ENCODE measurements at regions not wholly inside any gene's neighbourhood (a gene's known extent, or its start where the extent isn't known, plus 50 kb on each side); places are given as distances from the start of the nearest gene placed in this dataset.
"Not testable (repeated sequence)": the region's sequence is repeated elsewhere in the genome, so short reads cannot be mapped to it uniquely, and the experiment has no call there.

GRCh38 chr2:111482987-111483679 is 362.4 kb downstream of the BCL2L11 start:
- not testable (repeated sequence) for H3K36me3 Mint-ChIP-seq (ENCODE audit: insufficient read depth); H3K9me3 Mint-ChIP-seq; H3K4me3 Mint-ChIP-seq; H3K27me3 Mint-ChIP-seq (ENCODE audit: low read depth)
- peaks cover 32% of the 10 kb centered on the region for H3K4me1 Mint-ChIP-seq (ENCODE audit: low read depth)
- ATAC-seq: peak; percentile 82 to 83
- peak; percentile 27 for DNase-seq

GRCh38 chr2:111484097-111484496 is 363.4 kb downstream of the BCL2L11 start:
- H3K9me3 Mint-ChIP-seq; H3K36me3 Mint-ChIP-seq (ENCODE audit: insufficient read depth); H3K4me3 Mint-ChIP-seq; DNase-seq; ATAC-seq; H3K27me3 Mint-ChIP-seq (ENCODE audit: low read depth): not testable (repeated sequence)
- peaks cover 31% of the 10 kb centered on the region for H3K4me1 Mint-ChIP-seq (ENCODE audit: low read depth)

- peaks cover 21% of the 10 kb centered on the region for H3K4me1 Mint-ChIP-seq (ENCODE audit: low read depth)
- H3K36me3 Mint-ChIP-seq (ENCODE audit: insufficient read depth); H3K4me3 Mint-ChIP-seq; H3K9me3 Mint-ChIP-seq; H3K27me3 Mint-ChIP-seq (ENCODE audit: low read depth); DNase-seq; ATAC-seq: not testable (repeated sequence)
These were observed 365.2 kb downstream of the BCL2L11 start for GRCh38 chr2:111485895-111486294.

- not testable (repeated sequence) for DNase-seq; H3K9me3 Mint-ChIP-seq; H3K27me3 Mint-ChIP-seq (ENCODE audit: low read depth); H3K4me3 Mint-ChIP-seq; ATAC-seq; H3K36me3 Mint-ChIP-seq (ENCODE audit: insufficient read depth)
- peaks cover 17% of the 10 kb centered on the region for H3K4me1 Mint-ChIP-seq (ENCODE audit: low read depth)
These were observed 367.7 kb downstream of the BCL2L11 start for GRCh38 chr2:111488451-111488850.

- not testable (repeated sequence) for DNase-seq; H3K9me3 Mint-ChIP-seq; H3K4me3 Mint-ChIP-seq; ATAC-seq; H3K27me3 Mint-ChIP-seq (ENCODE audit: low read depth); H3K36me3 Mint-ChIP-seq (ENCODE audit: insufficient read depth)
- peaks cover 19% of the 10 kb centered on the region for H3K4me1 Mint-ChIP-seq (ENCODE audit: low read depth)
These were observed 368.7 kb downstream of the BCL2L11 start for GRCh38 chr2:111489460-111489859.

- H3K36me3 Mint-ChIP-seq (ENCODE audit: insufficient read depth); H3K9me3 Mint-ChIP-seq; H3K27me3 Mint-ChIP-seq (ENCODE audit: low read depth); DNase-seq: not testable (repeated sequence)
- peak; percentile 32 to 39 for ATAC-seq
- H3K4me3 Mint-ChIP-seq: peak overlapping the region; percentile 82
- peaks cover 20% of the 10 kb centered on the region for H3K4me1 Mint-ChIP-seq (ENCODE audit: low read depth)
These were observed 370.5 kb downstream of the BCL2L11 start for GRCh38 chr2:111491181-111491580.

- H3K9me3 Mint-ChIP-seq; DNase-seq; H3K36me3 Mint-ChIP-seq (ENCODE audit: insufficient read depth); H3K27me3 Mint-ChIP-seq (ENCODE audit: low read depth): not testable (repeated sequence)
- Mint-ChIP-seq H3K4me3 (peak overlapping the region; percentile 82), H3K4me1 (ENCODE audit: low read depth) (peaks cover 20% of the 10 kb centered on the region)
- ATAC-seq: peak in 1 of 2 donors; percentile 0
These were observed 370.9 kb downstream of the BCL2L11 start for GRCh38 chr2:111491614-111492013.

GRCh38 chr2:111492995-111493719 is 372.4 kb downstream of the BCL2L11 start:
- not testable (repeated sequence) for DNase-seq; H3K27me3 Mint-ChIP-seq (ENCODE audit: low read depth); H3K9me3 Mint-ChIP-seq; H3K36me3 Mint-ChIP-seq (ENCODE audit: insufficient read depth)
- ATAC-seq: peak; percentile 11 to 26
- Mint-ChIP-seq H3K4me1 (ENCODE audit: low read depth) (peaks cover 23% of the 10 kb centered on the region), H3K4me3 (peak overlapping the region; percentile 86)

- not testable (repeated sequence) for H3K27me3 Mint-ChIP-seq (ENCODE audit: low read depth); H3K36me3 Mint-ChIP-seq (ENCODE audit: insufficient read depth); H3K9me3 Mint-ChIP-seq; DNase-seq
- H3K4me1 Mint-ChIP-seq (ENCODE audit: low read depth): peaks cover 19% of the 10 kb centered on the region
- peak; percentile 77 to 79 for ATAC-seq
- H3K4me3 Mint-ChIP-seq: peak overlapping the region; percentile 86
These were observed 373.0 kb downstream of the BCL2L11 start for GRCh38 chr2:111493720-111494078.

GRCh38 chr2:111494288-111494980 is 373.7 kb downstream of the BCL2L11 start:
- not testable (repeated sequence) for H3K36me3 Mint-ChIP-seq (ENCODE audit: insufficient read depth); H3K27me3 Mint-ChIP-seq (ENCODE audit: low read depth); H3K9me3 Mint-ChIP-seq; DNase-seq
- Mint-ChIP-seq H3K4me1 (ENCODE audit: low read depth) (peaks cover 19% of the 10 kb centered on the region), H3K4me3 (peak overlapping the region; percentile 73)
- peak; percentile 15 to 38 for ATAC-seq

GRCh38 chr2:111494981-111495315 is 374.2 kb downstream of the BCL2L11 start:
- H3K4me1 Mint-ChIP-seq (ENCODE audit: low read depth): peaks cover 19% of the 10 kb centered on the region
- H3K4me3 Mint-ChIP-seq: peak overlapping the region; percentile 73
- not testable (repeated sequence) for DNase-seq; H3K27me3 Mint-ChIP-seq (ENCODE audit: low read depth); H3K36me3 Mint-ChIP-seq (ENCODE audit: insufficient read depth); H3K9me3 Mint-ChIP-seq
- peak; percentile 4 to 21 for ATAC-seq

GRCh38 chr2:111495636-111496035 is 374.9 kb downstream of the BCL2L11 start:
- not testable (repeated sequence) for ATAC-seq; DNase-seq; H3K36me3 Mint-ChIP-seq (ENCODE audit: insufficient read depth)

GRCh38 chr2:111496176-111496575 is 375.5 kb downstream of the BCL2L11 start:
- H3K27me3 Mint-ChIP-seq (ENCODE audit: low read depth); ATAC-seq; DNase-seq; H3K36me3 Mint-ChIP-seq (ENCODE audit: insufficient read depth); H3K9me3 Mint-ChIP-seq; H3K4me3 Mint-ChIP-seq: not testable (repeated sequence)
- H3K4me1 Mint-ChIP-seq (ENCODE audit: low read depth): peaks cover 17% of the 10 kb centered on the region

More at GRCh38 chr2:111495636-111496035, 374.9 kb downstream of the BCL2L11 start:
- H3K27me3 Mint-ChIP-seq (ENCODE audit: low read depth); H3K9me3 Mint-ChIP-seq; H3K4me3 Mint-ChIP-seq: not testable (repeated sequence)
- peaks cover 20% of the 10 kb centered on the region for H3K4me1 Mint-ChIP-seq (ENCODE audit: low read depth)

GRCh38 chr2:111496860-111497259 is 376.1 kb downstream of the BCL2L11 start:
- H3K4me3 Mint-ChIP-seq; ATAC-seq; H3K9me3 Mint-ChIP-seq; H3K36me3 Mint-ChIP-seq (ENCODE audit: insufficient read depth); DNase-seq; H3K27me3 Mint-ChIP-seq (ENCODE audit: low read depth): not testable (repeated sequence)
- peaks cover 12% of the 10 kb centered on the region for H3K4me1 Mint-ChIP-seq (ENCODE audit: low read depth)

GRCh38 chr2:111497270-111497669 is 376.6 kb downstream of the BCL2L11 start:
- not testable (repeated sequence) for H3K36me3 Mint-ChIP-seq (ENCODE audit: insufficient read depth); H3K27me3 Mint-ChIP-seq (ENCODE audit: low read depth); H3K4me3 Mint-ChIP-seq; DNase-seq; H3K9me3 Mint-ChIP-seq; ATAC-seq
- peaks cover 10% of the 10 kb centered on the region for H3K4me1 Mint-ChIP-seq (ENCODE audit: low read depth)
